ENCODE measurements at regions not wholly inside any gene's neighbourhood (a gene's known extent, or its start where the extent isn't known, plus 50 kb on each side); places are given as distances from the start of the nearest gene placed in this dataset.

DNA sequence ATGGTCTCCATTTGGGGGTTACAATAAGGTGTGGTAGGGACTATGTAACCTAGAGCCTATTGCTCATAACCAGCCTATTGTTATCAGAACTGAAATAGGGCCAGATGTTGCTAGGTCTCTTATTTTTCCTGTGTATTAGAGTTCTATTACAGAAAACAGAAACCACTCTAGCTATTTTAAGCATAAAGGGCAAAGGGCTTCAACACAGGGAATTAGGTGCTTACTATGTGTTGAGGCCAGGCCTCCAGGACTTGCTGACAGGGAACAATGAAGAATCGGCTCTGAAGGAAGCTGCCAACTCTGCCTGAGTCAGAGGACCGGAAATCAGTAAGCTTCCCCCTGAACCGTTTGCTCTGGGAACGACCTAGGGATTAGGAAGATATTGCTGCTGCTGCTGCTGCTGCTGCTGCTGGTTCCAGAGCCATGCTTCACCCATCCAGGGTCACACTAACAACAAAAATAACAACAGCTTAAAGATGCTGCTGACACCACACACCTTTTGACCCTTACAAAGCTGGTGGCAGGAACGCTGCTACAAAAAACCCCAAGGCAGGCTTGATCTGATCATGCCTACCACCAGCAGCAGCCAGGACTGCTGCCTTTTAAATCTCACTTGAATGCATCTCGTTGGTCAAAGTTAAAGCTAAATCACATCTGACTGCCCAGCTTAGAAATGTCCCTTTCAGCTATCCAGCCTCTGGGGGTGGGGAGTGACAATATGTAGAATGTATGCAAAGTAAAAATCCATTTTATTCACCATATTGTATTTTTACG lies 276.9 kb upstream of the IL12A start:
- Histone ChIP-seq H3K4me3 (ENCODE audit: low read length in 2 of 2) (no peak overlapping the region), H3K36me3 (ENCODE audit: control insufficient read depth in 2 of 2, insufficient read depth in 2 of 2, low read length in 2 of 2) (no peaks in the 10 kb centered on the region), H3K9me3 (ENCODE audit: control insufficient read depth in 2 of 2, low read length in 2 of 2) (no peaks in the 10 kb centered on the region), H3K9ac (ENCODE audit: low read depth in 1 of 2, low read length in 2 of 2) (no peak overlapping the region), H3K27me3 (ENCODE audit: control insufficient read depth in 2 of 2, insufficient read depth in 2 of 2, low read length in 2 of 2) (no peaks in the 10 kb centered on the region), H3K4me1 (ENCODE audit: control insufficient read depth in 2 of 2, insufficient read depth in 2 of 2, low read length in 2 of 2) (no peaks in the 10 kb centered on the region), H3K27ac (ENCODE audit: low read depth in 2 of 2, low read length in 2 of 2) (no peak overlapping the region)

DNA sequence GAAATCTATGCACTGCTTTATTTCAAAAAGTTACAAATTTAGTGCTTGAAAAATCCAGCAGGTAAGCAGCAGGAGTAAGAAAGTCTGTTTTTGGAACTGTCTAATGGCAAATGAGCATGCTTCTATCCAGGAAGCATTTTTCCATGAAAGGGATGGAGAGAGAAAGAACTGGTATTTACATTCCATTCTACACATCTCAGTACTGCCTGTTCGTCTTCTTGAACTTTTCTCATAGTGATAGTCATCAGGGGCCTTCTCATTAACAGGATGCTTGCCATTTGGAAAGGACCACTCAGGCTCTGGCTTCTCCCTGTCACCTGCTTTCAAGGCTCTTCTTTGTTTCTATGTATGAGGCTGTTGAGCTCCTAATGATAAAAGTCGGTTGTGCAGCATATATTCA lies 267.3 kb upstream of the IL12A start:
- Histone ChIP-seq H3K4me3 (ENCODE audit: low read length in 2 of 2) (no peak overlapping the region), H3K9ac (ENCODE audit: low read depth in 1 of 2, low read length in 2 of 2) (no peak overlapping the region), H3K27me3 (ENCODE audit: control insufficient read depth in 2 of 2, insufficient read depth in 2 of 2, low read length in 2 of 2) (no peaks in the 10 kb centered on the region), H3K27ac (ENCODE audit: low read depth in 2 of 2, low read length in 2 of 2) (no peak overlapping the region), H3K9me3 (ENCODE audit: control insufficient read depth in 2 of 2, low read length in 2 of 2) (no peaks in the 10 kb centered on the region), H3K36me3 (ENCODE audit: control insufficient read depth in 2 of 2, insufficient read depth in 2 of 2, low read length in 2 of 2) (no peaks in the 10 kb centered on the region), H3K4me1 (ENCODE audit: control insufficient read depth in 2 of 2, insufficient read depth in 2 of 2, low read length in 2 of 2) (no peaks in the 10 kb centered on the region)

DNA sequence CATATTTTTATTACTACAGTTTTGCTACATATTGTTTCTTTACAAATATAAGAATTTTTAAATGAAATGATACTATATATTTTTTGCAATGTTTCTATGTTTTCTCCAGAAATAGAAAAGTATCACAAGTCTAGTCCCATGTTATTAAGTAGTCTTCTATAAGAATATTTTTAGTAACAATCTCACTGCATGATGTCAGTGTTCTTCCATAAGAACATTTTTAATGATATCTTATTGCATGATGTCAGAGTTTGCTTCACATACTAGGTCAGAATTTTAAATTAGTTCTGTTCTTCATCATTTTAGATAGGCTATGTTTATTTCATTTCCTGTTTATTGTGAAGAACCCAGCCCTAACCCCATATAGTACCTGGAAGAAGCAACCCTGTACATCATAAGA lies 265.3 kb upstream of the IL12A start:
- no peaks in the 10 kb centered on the region for H3K27me3 ChIP-seq (ENCODE audit: control insufficient read depth in 2 of 2, insufficient read depth in 2 of 2, low read length in 2 of 2)
- H3K9me3 ChIP-seq (ENCODE audit: control insufficient read depth in 2 of 2, low read length in 2 of 2) = no peaks in the 10 kb centered on the region
- H3K4me1 ChIP-seq (ENCODE audit: control insufficient read depth in 2 of 2, insufficient read depth in 2 of 2, low read length in 2 of 2) = no peaks in the 10 kb centered on the region
- no peak overlapping the region for H3K27ac ChIP-seq (ENCODE audit: low read depth in 2 of 2, low read length in 2 of 2)
- H3K9ac ChIP-seq (ENCODE audit: low read depth in 1 of 2, low read length in 2 of 2) = no peak overlapping the region
- H3K36me3 ChIP-seq (ENCODE audit: control insufficient read depth in 2 of 2, insufficient read depth in 2 of 2, low read length in 2 of 2) = no peaks in the 10 kb centered on the region
- H3K4me3 ChIP-seq (ENCODE audit: low read length in 2 of 2) = no peak overlapping the region

DNA sequence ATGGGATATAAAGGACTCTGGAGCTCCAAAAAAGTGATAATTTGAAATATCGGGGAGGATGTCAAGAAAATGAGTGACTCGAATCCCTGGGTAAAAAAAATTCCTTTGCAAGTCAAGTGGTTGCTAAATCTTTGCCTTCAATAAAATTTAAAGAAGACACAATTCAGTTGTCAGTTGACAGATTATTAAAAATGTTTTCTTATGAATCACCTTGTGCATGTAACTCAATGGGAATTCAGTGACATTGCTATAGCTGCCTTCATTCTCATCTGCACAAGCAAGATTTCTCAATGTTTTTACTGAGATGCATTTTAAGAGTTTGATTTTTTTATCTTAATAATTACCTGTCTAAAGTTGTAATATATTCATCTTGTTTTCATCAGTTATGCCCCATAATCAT lies 264.0 kb upstream of the IL12A start:
- no peaks in the 10 kb centered on the region for H3K4me1 ChIP-seq (ENCODE audit: control insufficient read depth in 2 of 2, insufficient read depth in 2 of 2, low read length in 2 of 2)
- H3K9me3 ChIP-seq (ENCODE audit: control insufficient read depth in 2 of 2, low read length in 2 of 2) = no peaks in the 10 kb centered on the region
- no peak overlapping the region for H3K4me3 ChIP-seq (ENCODE audit: low read length in 2 of 2)
- H3K27ac ChIP-seq (ENCODE audit: low read depth in 2 of 2, low read length in 2 of 2) = no peak overlapping the region
- H3K9ac ChIP-seq (ENCODE audit: low read depth in 1 of 2, low read length in 2 of 2) = no peak overlapping the region
- no peaks in the 10 kb centered on the region for H3K27me3 ChIP-seq (ENCODE audit: control insufficient read depth in 2 of 2, insufficient read depth in 2 of 2, low read length in 2 of 2)
- no peaks in the 10 kb centered on the region for H3K36me3 ChIP-seq (ENCODE audit: control insufficient read depth in 2 of 2, insufficient read depth in 2 of 2, low read length in 2 of 2)

DNA sequence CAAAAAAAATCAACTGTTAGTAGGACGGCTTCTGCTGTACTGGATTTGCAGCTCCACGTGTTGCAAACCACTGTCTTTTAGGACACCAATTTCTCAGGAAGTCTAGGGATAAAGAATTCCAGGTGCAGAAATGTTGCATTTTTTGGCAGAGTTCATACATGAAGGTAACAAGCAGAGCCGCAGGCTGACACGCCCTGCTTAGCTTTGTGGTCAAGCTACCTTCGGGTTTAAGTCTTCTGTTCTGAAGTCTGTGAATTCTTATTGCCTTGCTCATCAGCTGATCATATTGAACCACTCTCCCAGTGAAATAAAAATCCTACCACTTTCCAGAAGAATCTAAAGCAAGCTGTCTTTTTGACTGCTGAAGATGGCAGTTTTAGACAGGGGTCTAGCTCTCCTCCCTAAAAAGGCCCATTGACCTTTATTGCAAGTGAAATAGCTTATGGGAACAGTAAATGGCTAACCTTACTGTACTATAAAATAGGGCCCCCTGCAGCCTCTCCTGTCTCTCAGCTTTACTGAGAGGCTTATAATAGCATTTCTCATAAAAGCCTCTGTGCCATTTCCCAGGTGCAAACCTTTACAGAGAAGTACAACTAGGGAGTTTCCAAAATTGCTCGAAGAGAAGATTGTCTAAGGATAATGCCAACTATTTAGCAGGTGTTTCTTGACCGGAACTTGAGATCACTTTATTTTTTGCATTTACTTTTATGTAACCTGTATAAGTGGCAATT lies 262.2 kb upstream of the IL12A start:
- no peaks in the 10 kb centered on the region for H3K4me1 ChIP-seq (ENCODE audit: control insufficient read depth in 2 of 2, insufficient read depth in 2 of 2, low read length in 2 of 2)
- no peaks in the 10 kb centered on the region for H3K9me3 ChIP-seq (ENCODE audit: control insufficient read depth in 2 of 2, low read length in 2 of 2)
- H3K4me3 ChIP-seq (ENCODE audit: low read length in 2 of 2) = no peak overlapping the region
- no peaks in the 10 kb centered on the region for H3K36me3 ChIP-seq (ENCODE audit: control insufficient read depth in 2 of 2, insufficient read depth in 2 of 2, low read length in 2 of 2)
- no peaks in the 10 kb centered on the region for H3K27me3 ChIP-seq (ENCODE audit: control insufficient read depth in 2 of 2, insufficient read depth in 2 of 2, low read length in 2 of 2)
- H3K27ac ChIP-seq (ENCODE audit: low read depth in 2 of 2, low read length in 2 of 2) = no peak overlapping the region
- no peak overlapping the region for H3K9ac ChIP-seq (ENCODE audit: low read depth in 1 of 2, low read length in 2 of 2)

DNA sequence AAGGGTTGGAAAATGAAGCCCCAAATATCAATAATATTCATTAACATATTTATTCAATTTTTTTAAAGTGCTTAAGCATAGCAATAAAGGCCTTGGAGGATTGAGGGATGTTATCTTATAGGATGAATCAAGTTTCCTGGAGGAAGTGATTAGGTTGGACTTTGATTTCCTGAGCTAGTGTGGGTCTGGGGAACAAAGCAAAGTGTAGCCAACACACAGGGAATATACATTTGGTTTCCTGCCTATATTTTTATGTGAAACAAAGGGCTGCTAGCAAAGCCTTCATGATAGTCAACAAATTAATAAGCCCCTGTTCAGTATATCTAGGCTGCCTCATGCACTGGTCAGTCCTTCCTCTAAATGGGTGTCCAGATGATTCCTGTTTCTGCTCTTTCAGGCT lies 261.1 kb upstream of the IL12A start:
- Histone ChIP-seq H3K9ac (ENCODE audit: low read depth in 1 of 2, low read length in 2 of 2) (no peak overlapping the region), H3K36me3 (ENCODE audit: control insufficient read depth in 2 of 2, insufficient read depth in 2 of 2, low read length in 2 of 2) (no peaks in the 10 kb centered on the region), H3K9me3 (ENCODE audit: control insufficient read depth in 2 of 2, low read length in 2 of 2) (no peaks in the 10 kb centered on the region), H3K27me3 (ENCODE audit: control insufficient read depth in 2 of 2, insufficient read depth in 2 of 2, low read length in 2 of 2) (no peaks in the 10 kb centered on the region), H3K4me1 (ENCODE audit: control insufficient read depth in 2 of 2, insufficient read depth in 2 of 2, low read length in 2 of 2) (no peaks in the 10 kb centered on the region), H3K4me3 (ENCODE audit: low read length in 2 of 2) (no peak overlapping the region), H3K27ac (ENCODE audit: low read depth in 2 of 2, low read length in 2 of 2) (no peak overlapping the region)

DNA sequence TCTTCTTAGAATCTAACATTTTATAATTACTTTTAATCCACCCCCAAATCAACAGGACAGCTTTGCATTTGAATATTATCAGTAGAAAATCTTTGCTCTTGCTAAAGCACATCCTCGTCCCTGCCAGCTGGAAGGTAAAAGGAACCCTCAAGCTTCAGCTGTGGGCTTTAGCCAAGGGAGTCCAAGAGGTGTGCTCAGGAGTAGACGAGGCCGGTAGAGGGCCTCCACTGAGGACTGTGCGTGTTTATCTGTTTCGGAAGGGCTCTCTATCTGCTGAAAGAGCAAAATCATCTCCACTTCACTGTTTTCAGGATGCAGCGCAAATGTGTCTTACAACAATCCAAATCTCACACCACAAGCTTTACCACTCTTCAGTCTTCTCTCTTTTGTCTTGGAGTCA lies 257.4 kb upstream of the IL12A start:
- H3K4me1 ChIP-seq (ENCODE audit: control insufficient read depth in 2 of 2, insufficient read depth in 2 of 2, low read length in 2 of 2) = no peaks in the 10 kb centered on the region
- no peaks in the 10 kb centered on the region for H3K27me3 ChIP-seq (ENCODE audit: control insufficient read depth in 2 of 2, insufficient read depth in 2 of 2, low read length in 2 of 2)
- H3K4me3 ChIP-seq (ENCODE audit: low read length in 2 of 2) = no peak overlapping the region
- no peak overlapping the region for H3K9ac ChIP-seq (ENCODE audit: low read depth in 1 of 2, low read length in 2 of 2)
- H3K36me3 ChIP-seq (ENCODE audit: control insufficient read depth in 2 of 2, insufficient read depth in 2 of 2, low read length in 2 of 2) = no peaks in the 10 kb centered on the region
- no peaks in the 10 kb centered on the region for H3K9me3 ChIP-seq (ENCODE audit: control insufficient read depth in 2 of 2, low read length in 2 of 2)
- no peak overlapping the region for H3K27ac ChIP-seq (ENCODE audit: low read depth in 2 of 2, low read length in 2 of 2)

DNA sequence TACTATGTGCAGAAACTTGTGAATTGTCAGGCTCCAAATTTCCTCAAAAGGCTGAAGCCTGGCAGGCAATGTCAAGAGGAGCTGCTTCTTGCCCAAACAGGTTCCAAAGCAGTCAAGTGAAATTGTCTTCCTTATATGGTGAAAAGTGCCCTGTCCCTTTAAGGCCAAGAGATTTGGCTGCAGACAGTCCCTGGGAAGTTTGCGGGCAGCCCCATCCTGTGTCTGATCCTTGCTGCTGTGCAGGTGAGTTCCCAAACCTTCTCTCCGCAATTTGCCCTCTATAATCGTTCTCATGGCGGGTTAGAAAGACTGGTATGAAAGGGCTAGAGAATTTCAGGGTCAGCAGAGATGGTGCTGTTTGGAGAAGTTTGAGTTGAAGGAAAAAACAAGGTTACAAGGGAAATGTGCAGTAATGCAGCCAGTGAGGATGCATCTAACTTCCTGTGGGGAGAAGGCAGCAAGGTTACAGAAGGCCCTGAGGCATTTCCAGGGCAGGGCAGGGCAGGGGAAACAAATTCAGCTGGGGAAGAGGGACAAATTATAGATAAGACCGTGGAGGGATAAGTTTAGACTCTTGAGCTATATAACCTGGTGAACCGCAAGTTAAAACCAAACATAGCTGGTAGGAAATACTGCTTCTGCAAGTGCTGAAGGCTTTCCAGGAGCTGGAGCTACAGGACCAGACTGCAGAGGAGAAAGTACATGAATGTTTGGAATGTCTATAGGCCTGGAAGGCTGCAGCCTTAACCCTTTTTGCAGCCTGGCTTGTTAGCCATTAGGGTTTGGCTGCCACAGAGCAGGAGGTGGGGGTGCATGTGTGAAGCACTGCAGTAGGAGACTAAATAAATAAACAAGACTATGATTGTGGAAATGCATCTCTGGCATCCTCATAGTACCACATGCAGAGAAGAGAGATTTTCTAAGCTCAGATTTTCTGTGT lies 256.2 kb upstream of the IL12A start:
- no peaks in the 10 kb centered on the region for H3K36me3 ChIP-seq (ENCODE audit: control insufficient read depth in 2 of 2, insufficient read depth in 2 of 2, low read length in 2 of 2)
- peak overlapping the region in 1 of 2 donors; percentile 23 for H3K4me3 ChIP-seq (ENCODE audit: low read length in 2 of 2)
- peaks cover 0 to 3% of the 10 kb centered on the region in 2 donors for H3K4me1 ChIP-seq (ENCODE audit: control insufficient read depth in 2 of 2, insufficient read depth in 2 of 2, low read length in 2 of 2)
- H3K27ac ChIP-seq (ENCODE audit: low read depth in 2 of 2, low read length in 2 of 2) = no peak overlapping the region
- no peaks in the 10 kb centered on the region for H3K9me3 ChIP-seq (ENCODE audit: control insufficient read depth in 2 of 2, low read length in 2 of 2)
- H3K9ac ChIP-seq (ENCODE audit: low read depth in 1 of 2, low read length in 2 of 2) = no peak overlapping the region
- no peaks in the 10 kb centered on the region for H3K27me3 ChIP-seq (ENCODE audit: control insufficient read depth in 2 of 2, insufficient read depth in 2 of 2, low read length in 2 of 2)

DNA sequence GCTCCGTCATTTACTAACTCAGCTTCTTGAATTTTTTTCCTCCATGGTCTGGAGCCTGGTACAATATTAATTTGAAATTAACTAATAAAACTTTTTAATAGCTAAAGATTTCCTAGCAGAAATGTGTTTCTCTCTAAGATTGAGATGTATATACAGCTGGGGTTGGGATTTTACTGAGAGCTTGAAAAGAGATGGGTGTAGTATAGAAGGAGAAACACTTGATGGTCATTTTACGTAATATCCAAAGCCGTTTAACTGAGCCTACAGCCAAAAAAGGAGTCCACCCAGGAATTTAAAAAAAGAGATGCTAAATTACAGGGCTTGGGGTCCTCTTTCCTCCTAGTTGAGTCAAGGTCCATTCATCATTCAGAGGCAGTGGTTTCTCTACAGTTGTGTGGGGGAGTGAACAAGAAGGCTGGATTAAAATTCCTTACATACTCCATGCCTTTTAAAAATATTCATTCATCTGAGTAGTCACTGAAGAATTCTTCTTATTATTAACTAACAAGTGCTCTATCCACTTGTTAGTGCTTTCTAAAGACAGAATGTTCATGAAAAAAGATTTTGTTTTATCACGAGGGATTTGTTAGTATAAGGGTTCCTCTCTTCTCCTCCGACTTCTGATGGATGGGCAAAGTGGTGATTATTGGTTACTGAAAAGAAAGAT lies 255.3 kb upstream of the IL12A start:
- H3K4me3 ChIP-seq (ENCODE audit: low read length in 2 of 2) = no peak overlapping the region
- H3K27ac ChIP-seq (ENCODE audit: low read depth in 2 of 2, low read length in 2 of 2) = no peak overlapping the region
- H3K36me3 ChIP-seq (ENCODE audit: control insufficient read depth in 2 of 2, insufficient read depth in 2 of 2, low read length in 2 of 2) = no peaks in the 10 kb centered on the region

More for the DNA sequence above, 255.3 kb upstream of the IL12A start:
- Histone ChIP-seq H3K27me3 (ENCODE audit: control insufficient read depth in 2 of 2, insufficient read depth in 2 of 2, low read length in 2 of 2) (no peaks in the 10 kb centered on the region), H3K4me1 (ENCODE audit: control insufficient read depth in 2 of 2, insufficient read depth in 2 of 2, low read length in 2 of 2) (peaks cover 0 to 3% of the 10 kb centered on the region in 2 donors), H3K9me3 (ENCODE audit: control insufficient read depth in 2 of 2, low read length in 2 of 2) (no peaks in the 10 kb centered on the region), H3K9ac (ENCODE audit: low read depth in 1 of 2, low read length in 2 of 2) (no peak overlapping the region)

Measured in mucosa of rectum (tissue), 2 donors.